Astrocyte of the cerebellum (primary cell): ENCODE measurements at regions not wholly inside any gene's neighbourhood (a gene's known extent, or its start where the extent isn't known, plus 50 kb on each side); places are given as distances from the start of the nearest gene placed in this dataset.

Source experiments
- DNase-seq: peaks from one replicate; pipeline ENCODE4 v3.0.0-alpha.2; 2011; ENCODE audit warnings: low read depth
- H3K4me3 ChIP-seq: 2 replicates; pipeline ENCODE4 v1.5.1; 2011; ENCODE audit warnings: mild to moderate bottlenecking, low read depth, low read length, moderate library complexity
- CTCF ChIP-seq: IDR thresholded peaks from 2 replicates; pipeline ENCODE4 v1.5.1; 2012; ENCODE audit warnings: low read length, low read depth, moderate library complexity, mild to moderate bottlenecking; ENCODE audit errors: missing control alignments
- in situ Hi-C: cut with HindIII; loops from 2 replicates; pipeline ENCODE4 v1.10.0; 2017; ENCODE audit warnings: low sequenced_read_pairs

GRCh38 chr18:34159691-34160185 is 65.0 kb downstream of the NOL4 start:
- in situ Hi-C loops = no loop called here
- H3K4me3 ChIP-seq = peak overlapping the region; percentile 43
- no peak for TF ChIP-seq CTCF
- DNase-seq = no peak

GRCh38 chr18:34158881-34159690 is 65.6 kb downstream of the NOL4 start:
- in situ Hi-C loops = no loop called here
- TF ChIP-seq CTCF = peak; percentile 53
- DNase-seq = peak; percentile 36
- H3K4me3 ChIP-seq = peak overlapping the region; percentile 43

- peak; percentile 5 for DNase-seq
- in situ Hi-C loops = no loop called here
- no peak overlapping the region for H3K4me3 ChIP-seq
- no peak for TF ChIP-seq CTCF
These were observed 71.0 kb downstream of the NOL4 start for GRCh38 chr18:34153711-34154110.

- H3K4me3 ChIP-seq = no peak overlapping the region
- TF ChIP-seq CTCF = no peak
- DNase-seq = no peak
- in situ Hi-C loops = no loop called here
These were observed 93.7 kb downstream of the NOL4 start for GRCh38 chr18:34131006-34131405.

GRCh38 chr18:34128436-34128835 is 96.3 kb downstream of the NOL4 start:
- DNase-seq = peak; percentile 60
- no peak overlapping the region for H3K4me3 ChIP-seq
- in situ Hi-C loops = no loop called here
- TF ChIP-seq CTCF = no peak

GRCh38 chr18:34126121-34126520 is 98.6 kb downstream of the NOL4 start:
- DNase-seq = no peak
- in situ Hi-C loops = no loop called here
- H3K4me3 ChIP-seq = no peak overlapping the region
- TF ChIP-seq CTCF = no peak
